Activated naive CD8-positive, alpha-beta T cell treated with anti-CD3 and anti-CD28 coated beads for 36 hours (primary cell): ENCODE measurements at regions not wholly inside any gene's neighbourhood (a gene's known extent, or its start where the extent isn't known, plus 50 kb on each side); places are given as distances from the start of the nearest gene placed in this dataset.

ENCODE experiments used
- DNase-seq: peaks from one replicate; pipeline ENCODE4 v3.0.0; 2021
- H3K27ac Mint-ChIP-seq: one replicate; pipeline ENCODE4 v1.8.0; 2022; ENCODE audit warnings: mild to moderate bottlenecking, moderate library complexity, mixed read lengths
- H3K27me3 Mint-ChIP-seq: one replicate; pipeline ENCODE4 v1.8.0; 2022; ENCODE audit warnings: mild to moderate bottlenecking, mixed read lengths
- H3K36me3 Mint-ChIP-seq: one replicate; pipeline ENCODE4 v1.8.0; 2021; ENCODE audit warnings: mild to moderate bottlenecking, mixed read lengths
- H3K4me1 Mint-ChIP-seq: one replicate; pipeline ENCODE4 v1.8.0; 2021; ENCODE audit warnings: mixed read lengths
- H3K4me3 Mint-ChIP-seq: one replicate; pipeline ENCODE4 v1.8.0; 2022; ENCODE audit warnings: mild to moderate bottlenecking, moderate library complexity, mixed read lengths
- H3K9me3 Mint-ChIP-seq: one replicate; pipeline ENCODE4 v1.8.0; 2022; ENCODE audit warnings: mixed read lengths

DNA sequence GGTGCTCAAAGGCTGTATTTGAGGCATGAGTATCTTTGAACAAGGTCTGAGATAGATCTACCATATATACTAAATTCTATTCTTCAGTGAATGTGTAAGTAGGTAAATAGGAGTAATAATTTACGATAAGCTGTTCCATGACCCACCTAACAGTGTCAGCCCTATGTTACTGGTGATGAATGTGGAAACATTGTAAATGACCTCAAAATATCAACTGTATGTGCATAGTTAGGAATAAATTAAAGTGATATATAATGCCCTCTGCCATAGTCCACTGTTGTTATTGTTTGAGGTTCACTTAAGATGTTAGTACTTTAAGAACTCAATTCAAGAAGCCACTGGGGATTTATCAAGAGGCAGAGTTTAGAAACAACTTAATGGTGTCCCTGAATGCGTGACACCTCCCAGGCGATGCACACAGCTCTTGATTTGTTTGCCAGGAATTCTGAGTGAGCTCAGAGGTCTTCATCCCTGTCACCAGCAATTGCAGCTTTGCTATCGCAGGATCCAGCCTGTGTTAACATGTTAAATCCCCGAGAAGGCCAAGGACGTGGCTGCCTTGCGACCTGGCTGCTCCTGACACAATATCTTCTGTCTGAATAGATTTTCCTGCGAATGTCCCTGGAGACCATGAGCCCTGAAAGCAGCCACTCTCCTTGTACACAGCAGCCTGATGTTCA lies 104.9 kb downstream of the KLF6 start:
- H3K27ac Mint-ChIP-seq: no peak overlapping the region

DNA sequence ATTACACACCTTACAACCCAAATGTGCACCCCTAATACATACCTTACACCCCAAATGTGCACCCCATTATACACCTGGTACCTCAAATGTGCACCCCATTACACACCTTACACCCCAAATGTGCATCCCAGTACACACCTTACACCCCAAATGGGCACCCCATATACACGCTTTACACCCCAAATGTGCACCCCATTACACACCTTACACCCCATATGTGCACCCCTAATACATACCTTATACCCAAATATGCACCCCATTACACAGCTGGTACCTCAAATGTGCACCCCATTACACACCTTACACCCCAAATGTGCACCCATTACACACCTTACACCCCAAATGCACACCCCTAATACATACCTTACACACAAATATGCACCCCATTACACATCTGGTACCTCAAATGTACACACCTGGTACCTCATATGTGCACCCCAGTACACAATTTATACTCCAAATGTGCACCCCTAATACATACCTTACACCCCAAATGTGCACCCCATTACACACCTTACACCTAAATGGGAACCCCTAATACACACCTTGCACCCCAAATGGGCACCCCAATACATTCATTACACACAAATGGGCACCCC lies 106.3 kb downstream of the KLF6 start:
- Mint-ChIP-seq H3K27ac (no peak overlapping the region), H3K4me1 (peaks cover 10% of the 10 kb centered on the region), H3K4me3 (no peak overlapping the region), H3K9me3 (no peaks in the 10 kb centered on the region), H3K27me3 (no peaks in the 10 kb centered on the region), H3K36me3 (no peaks in the 10 kb centered on the region)
- no peak for DNase-seq

More for the DNA sequence above, 104.9 kb downstream of the KLF6 start:
- H3K36me3 Mint-ChIP-seq: no peaks in the 10 kb centered on the region
- H3K4me3 Mint-ChIP-seq: no peak overlapping the region
- DNase-seq: no peak
- H3K9me3 Mint-ChIP-seq: no peaks in the 10 kb centered on the region
- H3K27me3 Mint-ChIP-seq: no peaks in the 10 kb centered on the region
- peaks cover 13% of the 10 kb centered on the region for H3K4me1 Mint-ChIP-seq

DNA sequence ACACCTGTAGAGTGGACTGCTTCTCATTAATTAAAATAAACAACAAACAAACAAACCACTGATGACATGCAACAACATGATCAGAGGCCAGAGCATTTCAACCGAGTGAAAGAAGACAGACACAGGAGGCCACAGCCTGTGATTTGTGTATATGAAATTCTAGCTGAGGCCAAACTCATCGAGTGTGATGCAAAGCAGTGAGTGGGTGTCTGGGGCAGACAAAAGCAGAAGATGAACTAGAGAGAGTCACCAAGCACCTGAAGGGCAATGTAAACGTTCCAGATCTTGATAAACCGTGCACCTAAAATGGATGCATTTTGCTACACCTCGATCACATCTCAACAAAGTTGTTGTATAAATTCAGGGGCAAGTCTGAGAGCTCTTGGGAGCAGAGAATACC lies 108.4 kb downstream of the KLF6 start:
- no peaks in the 10 kb centered on the region for H3K36me3 Mint-ChIP-seq
- peaks cover 5% of the 10 kb centered on the region for H3K4me1 Mint-ChIP-seq
- H3K4me3 Mint-ChIP-seq: no peak overlapping the region
- H3K9me3 Mint-ChIP-seq: no peaks in the 10 kb centered on the region
- DNase-seq: no peak
- no peak overlapping the region for H3K27ac Mint-ChIP-seq
- no peaks in the 10 kb centered on the region for H3K27me3 Mint-ChIP-seq

DNA sequence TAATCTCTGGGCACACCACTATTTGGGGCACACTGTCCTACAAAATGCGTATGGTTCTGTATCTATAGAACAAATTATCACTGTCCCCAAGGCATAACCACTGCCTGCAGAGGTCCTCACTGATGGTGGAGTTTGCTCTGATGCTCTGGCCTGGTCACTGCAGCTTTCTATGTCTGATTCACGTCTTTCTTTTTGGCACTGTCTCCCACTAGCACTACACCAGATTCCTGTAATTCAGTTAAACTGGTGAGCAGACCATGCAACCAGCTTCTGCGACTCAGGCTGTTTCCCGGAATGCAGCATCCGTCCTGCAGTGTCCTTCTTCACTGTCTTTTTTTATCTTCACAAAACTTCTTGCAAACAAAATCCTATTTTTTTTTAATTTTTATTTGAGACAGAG lies 112.8 kb downstream of the KLF6 start:
- Mint-ChIP-seq H3K9me3 (peaks cover 2% of the 10 kb centered on the region), H3K36me3 (no peaks in the 10 kb centered on the region)
- DNase-seq: no peak

DNA sequence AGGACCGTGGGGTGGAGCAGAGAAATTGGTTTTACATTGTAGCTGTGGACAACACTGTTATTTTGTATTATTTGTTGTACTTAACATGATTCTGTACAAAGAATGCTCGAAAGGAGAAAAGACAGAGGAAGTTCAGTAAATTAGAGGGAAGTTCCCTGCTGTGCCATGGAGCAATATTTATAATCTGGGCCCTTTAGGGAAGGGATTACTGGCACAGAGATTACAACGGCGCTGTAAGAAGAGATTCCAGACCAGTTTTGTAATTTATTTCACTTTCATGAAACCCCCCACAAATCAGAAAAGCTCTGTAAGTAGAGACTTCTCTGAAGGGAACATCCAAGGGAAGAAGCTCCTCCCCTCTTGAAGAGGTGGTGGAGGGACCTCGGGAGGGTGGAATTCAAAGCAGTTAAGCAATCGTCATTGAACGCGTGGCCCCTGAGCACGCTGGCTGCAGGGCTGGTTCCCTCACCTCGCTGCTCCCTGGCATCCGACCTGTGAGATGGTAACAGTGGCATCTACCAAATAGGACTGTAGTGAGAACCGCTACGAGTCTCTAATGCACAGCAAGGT lies 113.5 kb downstream of the KLF6 start:
- H3K36me3 Mint-ChIP-seq: no peaks in the 10 kb centered on the region
- no peak overlapping the region for H3K4me3 Mint-ChIP-seq
- H3K4me1 Mint-ChIP-seq: peaks cover 30% of the 10 kb centered on the region
- no peak for DNase-seq
- no peak overlapping the region for H3K27ac Mint-ChIP-seq
- H3K9me3 Mint-ChIP-seq: peaks cover 2% of the 10 kb centered on the region
- H3K27me3 Mint-ChIP-seq: no peaks in the 10 kb centered on the region

More for the DNA sequence above, 112.8 kb downstream of the KLF6 start:
- no peak overlapping the region for H3K27ac Mint-ChIP-seq
- H3K4me1 Mint-ChIP-seq: peaks cover 26% of the 10 kb centered on the region
- H3K27me3 Mint-ChIP-seq: no peaks in the 10 kb centered on the region
- no peak overlapping the region for H3K4me3 Mint-ChIP-seq

DNA sequence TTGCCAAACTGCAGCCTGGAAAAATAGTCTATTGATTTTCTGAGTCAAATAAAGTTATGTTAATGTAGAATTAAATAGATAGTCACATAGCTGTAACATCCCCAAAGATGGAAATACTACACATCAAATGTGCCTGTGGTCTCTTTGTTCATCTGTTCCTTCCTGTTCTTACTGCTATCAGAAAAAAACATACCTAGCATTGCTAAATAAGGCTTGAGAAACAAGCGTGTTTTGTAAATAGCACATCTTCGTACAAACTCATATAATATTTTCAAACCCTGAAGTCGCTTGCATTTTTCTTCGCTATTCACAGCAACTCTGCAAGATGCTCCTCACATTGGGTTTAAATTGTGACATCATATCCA lies 116.1 kb downstream of the KLF6 start:
- H3K27ac Mint-ChIP-seq: peak overlapping the region; percentile 78
- no peaks in the 10 kb centered on the region for H3K36me3 Mint-ChIP-seq
- peaks cover 33% of the 10 kb centered on the region for H3K4me1 Mint-ChIP-seq
- no peaks in the 10 kb centered on the region for H3K27me3 Mint-ChIP-seq
- peak overlapping the region; percentile 75 for H3K4me3 Mint-ChIP-seq
- H3K9me3 Mint-ChIP-seq: peaks cover 2% of the 10 kb centered on the region
- DNase-seq: no peak

DNA sequence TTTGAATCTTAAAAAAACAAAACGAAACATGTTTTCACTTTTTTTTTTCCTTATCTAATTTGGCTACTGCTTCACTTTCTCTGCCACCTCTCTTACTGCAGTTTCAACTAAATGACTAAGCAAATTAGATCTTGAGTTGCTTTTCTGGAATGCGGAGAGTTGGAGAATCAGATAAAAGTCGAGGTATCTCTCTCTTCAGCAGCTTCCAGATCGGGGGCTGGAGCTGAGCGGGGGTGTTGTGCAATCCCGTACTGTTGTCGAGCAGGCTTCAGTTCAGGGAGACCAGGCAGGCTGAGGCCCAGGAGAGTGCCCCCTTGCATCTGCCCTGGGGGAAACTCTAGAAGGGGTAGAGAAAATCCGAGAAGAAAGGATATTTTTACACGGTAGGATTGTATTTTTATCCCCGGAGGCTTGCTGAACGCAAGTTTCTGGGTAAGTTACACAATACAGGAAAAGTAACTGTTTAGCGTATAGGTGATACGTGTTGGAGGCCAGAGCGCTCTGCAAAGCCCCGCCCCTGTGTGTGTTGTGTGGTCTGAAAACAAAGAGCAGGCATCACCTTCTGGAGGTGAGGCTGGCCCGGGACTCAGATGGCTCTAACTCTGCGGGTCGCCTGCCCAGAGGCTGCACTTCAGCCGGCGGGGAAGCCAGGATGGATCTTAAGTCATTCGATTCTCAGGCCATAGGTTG lies 116.6 kb downstream of the KLF6 start:
- Mint-ChIP-seq H3K4me1 (peaks cover 33% of the 10 kb centered on the region), H3K27me3 (no peaks in the 10 kb centered on the region)
- DNase-seq: peak; percentile 62

DNA sequence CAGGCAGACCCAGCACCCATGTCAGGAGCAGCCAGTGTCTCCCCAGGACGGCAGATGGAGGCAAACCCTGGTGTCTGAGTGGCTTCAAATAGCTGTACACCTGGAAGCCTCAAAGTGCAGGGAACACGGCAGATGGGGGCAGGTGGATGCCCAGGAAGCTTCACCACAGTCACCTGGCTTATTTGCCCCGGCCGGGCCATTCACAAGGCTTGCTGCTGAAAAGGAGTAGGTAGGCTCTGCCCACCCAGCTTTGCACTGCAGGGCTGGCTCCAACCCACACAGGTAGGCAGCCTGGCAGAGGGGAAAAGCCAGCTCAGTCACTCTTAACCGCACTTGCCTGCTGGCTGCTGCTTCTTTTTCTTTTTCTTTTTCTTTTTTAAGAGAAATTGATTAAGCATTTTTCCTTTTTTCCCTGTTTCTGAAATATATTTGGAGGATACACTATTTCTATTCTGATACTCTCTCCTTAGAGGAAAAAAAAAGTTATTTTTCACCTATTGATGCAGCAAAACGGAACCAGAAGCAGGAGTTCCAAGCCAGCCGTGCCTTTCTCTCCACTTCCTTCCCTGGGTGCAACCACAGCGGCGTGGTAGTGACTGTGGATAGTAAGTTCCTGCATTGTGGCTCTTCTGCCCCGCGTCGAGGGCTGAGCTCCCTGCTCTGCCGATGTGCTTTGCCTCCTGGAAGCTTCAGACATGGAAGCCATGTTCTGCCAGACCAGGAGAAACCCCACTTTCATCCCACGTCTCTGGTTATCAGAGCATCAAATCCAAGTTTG lies 118.3 kb downstream of the KLF6 start:
- Mint-ChIP-seq H3K4me3 (peak overlapping the region; percentile 55), H3K9me3 (peaks cover 2% of the 10 kb centered on the region), H3K4me1 (peaks cover 33% of the 10 kb centered on the region), H3K27me3 (peaks cover 5% of the 10 kb centered on the region), H3K27ac (peak overlapping the region; percentile 44), H3K36me3 (no peaks in the 10 kb centered on the region)
- DNase-seq: peak; percentile 29

More for the DNA sequence above, 116.6 kb downstream of the KLF6 start:
- Mint-ChIP-seq H3K9me3 (peaks cover 2% of the 10 kb centered on the region), H3K27ac (peak overlapping the region; percentile 78), H3K4me3 (peak overlapping the region; percentile 75), H3K36me3 (no peaks in the 10 kb centered on the region)

DNA sequence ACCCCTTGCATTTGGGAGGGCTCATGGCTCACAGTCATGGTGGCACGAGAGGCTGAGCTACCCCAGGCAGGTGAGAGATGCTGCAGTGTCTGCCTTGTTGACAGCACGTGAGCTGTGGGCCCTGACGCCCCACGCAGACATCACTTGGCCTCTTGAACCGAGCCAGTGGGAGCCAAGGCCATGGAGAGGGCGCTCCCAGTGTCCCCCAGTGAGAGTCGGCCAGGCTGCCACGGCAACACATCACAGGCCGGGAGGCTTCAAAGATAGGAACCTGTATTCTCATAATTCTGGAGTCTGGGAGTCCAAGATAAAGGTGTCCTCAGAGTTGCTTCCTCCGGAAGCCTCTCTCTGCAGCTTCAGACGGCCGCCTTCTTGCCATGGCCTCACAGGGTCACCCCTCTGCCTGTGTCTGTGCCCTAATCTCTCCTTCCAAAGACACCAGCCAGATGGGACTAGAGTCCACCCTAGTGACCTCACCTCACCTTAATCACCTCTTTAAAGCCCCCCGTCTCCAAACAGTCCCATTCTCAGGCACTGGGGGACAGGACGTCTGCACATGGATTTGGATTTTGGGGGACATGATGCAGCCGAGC lies 119.6 kb downstream of the KLF6 start:
- Mint-ChIP-seq H3K36me3 (no peaks in the 10 kb centered on the region), H3K4me1 (peaks cover 33% of the 10 kb centered on the region), H3K9me3 (peaks cover 6% of the 10 kb centered on the region), H3K27me3 (peaks cover 5% of the 10 kb centered on the region), H3K27ac (no peak overlapping the region), H3K4me3 (no peak overlapping the region)
- no peak for DNase-seq

DNA sequence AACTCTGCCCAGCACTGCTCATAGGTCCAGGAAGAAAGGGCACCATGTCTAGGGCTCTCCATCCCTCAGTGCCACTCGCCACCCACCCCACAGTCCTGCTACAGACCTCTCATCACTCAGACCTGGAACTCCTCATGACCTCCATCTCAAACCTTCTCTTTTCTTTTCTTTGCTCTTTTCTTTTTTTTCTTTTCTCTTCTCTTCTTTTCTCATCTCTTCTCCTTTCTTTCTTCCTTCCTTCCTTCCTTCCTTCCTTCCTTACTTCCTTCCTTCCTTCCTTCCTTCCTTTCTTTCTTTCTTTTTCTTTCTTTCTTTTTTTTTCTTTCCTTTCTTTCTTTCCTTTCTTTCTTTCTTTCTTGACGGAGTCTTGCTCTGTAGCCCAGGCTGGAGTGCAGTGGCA lies 122.2 kb downstream of the KLF6 start:
- Mint-ChIP-seq H3K36me3 (no peaks in the 10 kb centered on the region), H3K9me3 (peaks cover 4% of the 10 kb centered on the region), H3K4me3 (no peak overlapping the region), H3K4me1 (peaks cover 17% of the 10 kb centered on the region), H3K27me3 (peaks cover 5% of the 10 kb centered on the region), H3K27ac (no peak overlapping the region)
- DNase-seq: no peak

DNA sequence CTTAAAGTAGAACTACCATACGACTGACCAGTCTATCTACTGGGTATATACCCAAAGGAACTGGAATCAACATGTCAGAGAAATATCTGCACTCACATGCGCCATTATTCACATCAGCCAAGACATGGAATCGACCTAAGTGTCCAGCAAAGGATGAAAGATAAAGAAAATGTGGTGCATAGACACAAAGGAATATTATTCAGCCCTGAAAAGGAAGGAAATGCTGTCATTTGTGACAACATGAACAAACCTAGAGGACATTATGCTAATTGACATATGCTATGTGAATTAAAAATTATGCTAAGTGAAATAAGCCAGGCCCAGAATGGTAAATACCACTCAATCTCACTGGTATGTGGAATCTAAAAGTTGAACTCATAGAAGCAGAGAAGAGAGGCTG lies 123.7 kb downstream of the KLF6 start:
- Mint-ChIP-seq H3K9me3 (peaks cover 4% of the 10 kb centered on the region), H3K36me3 (no peaks in the 10 kb centered on the region), H3K27me3 (peaks cover 5% of the 10 kb centered on the region), H3K4me3 (no peak overlapping the region), H3K4me1 (peaks cover 4% of the 10 kb centered on the region), H3K27ac (no peak overlapping the region)
- no peak for DNase-seq

DNA sequence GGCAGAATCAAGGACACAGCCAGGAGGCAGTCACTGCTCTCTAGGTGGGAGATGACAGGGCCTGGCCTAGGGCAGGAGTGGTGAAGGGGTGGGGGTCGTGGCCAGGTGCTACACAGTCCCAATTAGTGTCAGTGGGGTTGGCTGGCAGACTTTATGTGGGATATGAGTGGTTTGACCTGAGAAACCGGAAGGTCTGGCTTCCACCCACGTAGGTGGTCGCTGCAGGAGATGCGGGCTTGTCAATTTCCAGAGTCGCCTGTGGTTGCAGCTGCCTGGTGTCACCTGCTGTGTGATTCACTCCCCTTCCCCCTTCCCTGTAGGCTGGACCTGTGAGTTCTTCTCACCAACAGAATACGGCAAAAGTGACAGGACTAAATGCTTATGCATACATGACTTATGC lies 124.3 kb downstream of the KLF6 start:
- Mint-ChIP-seq H3K27ac (no peak overlapping the region), H3K27me3 (peaks cover 11% of the 10 kb centered on the region), H3K4me3 (no peak overlapping the region), H3K9me3 (peaks cover 4% of the 10 kb centered on the region), H3K4me1 (peaks cover 5% of the 10 kb centered on the region), H3K36me3 (no peaks in the 10 kb centered on the region)
- DNase-seq: no peak

DNA sequence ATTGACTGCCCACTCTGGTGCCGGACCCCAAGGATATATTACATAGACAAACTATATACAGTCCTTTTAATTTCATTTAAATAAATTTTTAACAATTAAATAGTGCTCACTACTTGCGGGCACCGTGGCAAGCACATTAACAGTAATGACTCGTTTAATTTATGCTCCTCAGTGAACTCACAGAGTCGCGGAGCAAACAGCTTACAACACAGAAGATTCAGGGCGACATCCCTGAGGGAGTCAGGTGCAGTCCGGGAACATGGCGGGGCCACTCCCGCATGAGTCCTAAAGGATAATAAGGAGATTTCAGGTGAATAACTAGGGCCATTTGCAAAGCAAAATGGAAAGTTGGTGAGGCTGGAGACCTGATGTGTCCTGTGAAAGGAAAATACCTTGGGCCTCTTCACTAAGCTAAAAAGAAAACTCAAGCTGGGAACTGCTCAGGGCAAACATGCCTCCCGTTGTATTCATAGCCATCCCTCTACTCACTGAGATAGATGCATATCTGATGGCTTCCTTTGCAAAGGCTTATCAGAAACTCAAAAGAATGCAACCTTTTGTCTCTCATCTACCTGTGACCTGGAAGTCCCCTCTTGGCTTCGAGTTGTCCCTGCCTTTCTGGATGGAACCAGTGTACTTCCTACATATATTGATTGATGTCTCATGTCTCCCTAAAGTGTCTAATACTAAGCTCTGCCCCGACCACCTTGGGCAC lies 125.6 kb downstream of the KLF6 start:
- Mint-ChIP-seq H3K4me3 (no peak overlapping the region), H3K27ac (no peak overlapping the region), H3K4me1 (peaks cover 13% of the 10 kb centered on the region), H3K27me3 (peaks cover 19% of the 10 kb centered on the region), H3K36me3 (no peaks in the 10 kb centered on the region), H3K9me3 (peaks cover 4% of the 10 kb centered on the region)
- DNase-seq: no peak

DNA sequence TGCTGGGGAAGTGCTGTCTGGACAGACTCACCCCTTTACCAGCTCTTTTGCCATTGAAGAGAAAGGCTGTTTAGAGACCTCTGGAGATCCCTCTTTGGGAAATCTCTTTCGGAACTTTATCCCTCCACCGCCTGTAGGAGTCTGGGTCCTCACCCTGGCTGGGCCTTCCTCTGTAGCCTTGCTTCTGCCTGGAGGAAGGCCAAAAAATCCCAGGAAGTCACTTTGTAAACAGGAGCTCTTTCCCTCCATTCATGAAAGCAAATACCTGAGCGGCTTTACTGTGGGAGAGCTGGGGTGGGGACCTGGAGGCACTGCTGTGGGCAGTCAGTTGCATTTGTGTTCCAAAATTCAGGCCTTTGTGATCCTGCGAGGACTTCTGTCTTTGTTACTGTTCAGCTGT lies 126.2 kb downstream of the KLF6 start:
- Mint-ChIP-seq H3K27ac (no peak overlapping the region), H3K4me1 (peaks cover 13% of the 10 kb centered on the region), H3K36me3 (no peaks in the 10 kb centered on the region), H3K27me3 (peaks cover 20% of the 10 kb centered on the region), H3K4me3 (no peak overlapping the region), H3K9me3 (peaks cover 4% of the 10 kb centered on the region)
- DNase-seq: no peak
